Caco-2 (cell line): ENCODE measurements at regions not wholly inside any gene's neighbourhood (a gene's known extent, or its start where the extent isn't known, plus 50 kb on each side); places are given as distances from the start of the nearest gene placed in this dataset.

ENCODE experiments used
- BruUV-seq: library from RNA; stranded (reverse); fragments of 400-500 nt; replicated peaks from 2 replicates; lab custom pipeline; 2021; lab: Mats Ljungman, UMichigan
- CTCF ChIA-PET: fragments of 300-600 bp; sonication (Branson Sonifier 250); formaldehyde crosslinking; loops from one replicate; lab custom pipeline; 2022; ENCODE audit warnings: antibody characterized with exemption; lab: Charles Lee
- POLR2A ChIA-PET: fragments of 300-600 bp; sonication (Branson Sonifier 250); formaldehyde crosslinking; loops from one replicate; lab custom pipeline; 2022; ENCODE audit warnings: antibody characterized with exemption; lab: Charles Lee
- DNase-seq, 2 experiments: peaks; one replicate each; pipeline versions ENCODE4 v3.0.0 to v3.0.0-alpha.2; 2020 to 2022
- H3K27me3 ChIP-seq: replicated peaks from 2 replicates; pipeline ENCODE4 v1.6.0; 2011; ENCODE audit warnings: low read length; ENCODE audit not compliant: control insufficient read depth, insufficient read depth
- H3K36me3 ChIP-seq: 2 replicates; pipeline ENCODE4 v1.5.1; 2011; ENCODE audit warnings: low read length; ENCODE audit not compliant: control insufficient read depth, insufficient read depth
- H3K4me1 ChIP-seq: fragments of 250-450 bp; sonication (Bioruptor Pico); 2 replicates; pipeline ENCODE4 v1.5.1; 2020; ENCODE audit warnings: mild to moderate bottlenecking
- H3K4me3 ChIP-seq: 2 replicates; pipeline ENCODE4 v1.5.1; 2011; ENCODE audit warnings: low read depth, mild to moderate bottlenecking, control low read depth, low read length
- H3K9me3 ChIP-seq: fragments of 250-450 bp; sonication (Bioruptor Pico); 2 replicates; pipeline ENCODE4 v1.5.1; 2020; ENCODE audit warnings: mild to moderate bottlenecking, moderate library complexity
- H3K27ac Mint-ChIP-seq: one replicate; pipeline ENCODE4 v1.8.0; 2022; ENCODE audit warnings: mixed read lengths; ENCODE audit not compliant: unreplicated experiment
- H3K27me3 Mint-ChIP-seq: one replicate; pipeline ENCODE4 v1.8.0; 2022; ENCODE audit warnings: mixed read lengths; ENCODE audit not compliant: insufficient read depth, unreplicated experiment
- H3K36me3 Mint-ChIP-seq: one replicate; pipeline ENCODE4 v1.8.0; 2022; ENCODE audit warnings: mild to moderate bottlenecking, mixed read lengths; ENCODE audit not compliant: insufficient read depth, unreplicated experiment
- H3K4me1 Mint-ChIP-seq: one replicate; pipeline ENCODE4 v1.8.0; 2022; ENCODE audit warnings: low read depth, mixed read lengths; ENCODE audit not compliant: unreplicated experiment
- H3K4me3 Mint-ChIP-seq: one replicate; pipeline ENCODE4 v1.8.0; 2022; ENCODE audit warnings: mild to moderate bottlenecking, moderate library complexity, mixed read lengths; ENCODE audit not compliant: unreplicated experiment
- H3K9me3 Mint-ChIP-seq: one replicate; pipeline ENCODE4 v1.8.0; 2022; ENCODE audit warnings: mixed read lengths; ENCODE audit not compliant: unreplicated experiment
- CTCF ChIP-seq, 2 experiments: fragments of 200-600 bp in 1 of 2; IDR thresholded peaks; 1 replicate in 1 of 2; 2 replicates in 1 of 2; pipeline versions ENCODE4 v1.5.1 to v1.8.0; 2011 to 2022; ENCODE audit warnings: antibody characterized with exemption in 1 of 2, control low read depth in 1 of 2, inconsistent platforms in 1 of 2, low read depth in 1 of 2, low read length in 1 of 2, mild to moderate bottlenecking in 1 of 2, moderate library complexity in 1 of 2; ENCODE audit not compliant: insufficient read depth in 1 of 2, severe bottlenecking in 1 of 2, unreplicated experiment in 1 of 2
- intact Hi-C: fragments of 100-400 bp; cut with micrococcal nuclease; formaldehyde crosslinking; loops from one replicate; pipeline ENCODE4 v1.10.0; 2022; ENCODE audit not compliant: unreplicated experiment

- no peaks in the 10 kb centered on the region for H3K4me1 Mint-ChIP-seq
- no peaks in the 10 kb centered on the region for H3K36me3 Mint-ChIP-seq
- DNase-seq = no peak
- no TSS peak for BruUV-seq
- Histone ChIP-seq H3K4me3 (no peak overlapping the region), H3K4me1 (no peaks in the 10 kb centered on the region), H3K27me3 (no peaks in the 10 kb centered on the region), H3K36me3 (no peaks in the 10 kb centered on the region), H3K9me3 (no peaks in the 10 kb centered on the region)
- POLR2A ChIA-PET = no interaction called here
- intact Hi-C loops = no loop called here
- no peak for TF ChIP-seq CTCF (IDR thresholded peaks at IDR 0.05; ENCODE audit: insufficient read depth in 1 of 2, low read depth in 1 of 2, low read length in 1 of 2, severe bottlenecking in 1 of 2, unreplicated experiment in 1 of 2)
- no peak overlapping the region for H3K27ac Mint-ChIP-seq
- H3K4me3 Mint-ChIP-seq = no peak overlapping the region
- CTCF ChIA-PET = no interaction called here
- H3K9me3 Mint-ChIP-seq = no peaks in the 10 kb centered on the region
- no peaks in the 10 kb centered on the region for H3K27me3 Mint-ChIP-seq
Observed at GRCh38 chr12:87283111-87283510, 746.1 kb downstream of the C12orf50 start.

- no peak for DNase-seq
- CTCF ChIA-PET = no interaction called here
- no peaks in the 10 kb centered on the region for H3K36me3 ChIP-seq
- Mint-ChIP-seq H3K27me3 (no peaks in the 10 kb centered on the region), H3K9me3 (no peaks in the 10 kb centered on the region), H3K4me1 (no peaks in the 10 kb centered on the region), H3K36me3 (no peaks in the 10 kb centered on the region), H3K4me3 (no peak overlapping the region), H3K27ac (no peak overlapping the region)
- H3K4me3 ChIP-seq = no peak overlapping the region
- no peaks in the 10 kb centered on the region for H3K4me1 ChIP-seq
- no peak for TF ChIP-seq CTCF (IDR thresholded peaks at IDR 0.05; ENCODE audit: insufficient read depth in 1 of 2, low read depth in 1 of 2, low read length in 1 of 2, severe bottlenecking in 1 of 2, unreplicated experiment in 1 of 2)
- no peaks in the 10 kb centered on the region for H3K27me3 ChIP-seq
- no peaks in the 10 kb centered on the region for H3K9me3 ChIP-seq
- POLR2A ChIA-PET = no interaction called here
- no TSS peak for BruUV-seq
- intact Hi-C loops = no loop called here
Observed at GRCh38 chr12:87280893-87281292, 748.3 kb downstream of the C12orf50 start.

- TF ChIP-seq CTCF (IDR thresholded peaks at IDR 0.05; ENCODE audit: insufficient read depth in 1 of 2, low read depth in 1 of 2, low read length in 1 of 2, severe bottlenecking in 1 of 2, unreplicated experiment in 1 of 2) = no peak
- H3K9me3 Mint-ChIP-seq = no peaks in the 10 kb centered on the region
- no peak overlapping the region for H3K27ac Mint-ChIP-seq
- H3K36me3 Mint-ChIP-seq = no peaks in the 10 kb centered on the region
- intact Hi-C loops = no loop called here
- no TSS peak for BruUV-seq
- Histone ChIP-seq H3K4me3 (no peak overlapping the region), H3K4me1 (no peaks in the 10 kb centered on the region), H3K9me3 (no peaks in the 10 kb centered on the region), H3K36me3 (no peaks in the 10 kb centered on the region), H3K27me3 (no peaks in the 10 kb centered on the region)
- no peaks in the 10 kb centered on the region for H3K4me1 Mint-ChIP-seq
- no peak overlapping the region for H3K4me3 Mint-ChIP-seq
- no peak for DNase-seq
- CTCF ChIA-PET = no interaction called here
- no peaks in the 10 kb centered on the region for H3K27me3 Mint-ChIP-seq
- POLR2A ChIA-PET = no interaction called here
Observed at GRCh38 chr12:87280356-87280755, 748.8 kb downstream of the C12orf50 start.
